ENCODE measurements at regions not wholly inside any gene's neighbourhood (a gene's known extent, or its start where the extent isn't known, plus 50 kb on each side); places are given as distances from the start of the nearest gene placed in this dataset.

DNA sequence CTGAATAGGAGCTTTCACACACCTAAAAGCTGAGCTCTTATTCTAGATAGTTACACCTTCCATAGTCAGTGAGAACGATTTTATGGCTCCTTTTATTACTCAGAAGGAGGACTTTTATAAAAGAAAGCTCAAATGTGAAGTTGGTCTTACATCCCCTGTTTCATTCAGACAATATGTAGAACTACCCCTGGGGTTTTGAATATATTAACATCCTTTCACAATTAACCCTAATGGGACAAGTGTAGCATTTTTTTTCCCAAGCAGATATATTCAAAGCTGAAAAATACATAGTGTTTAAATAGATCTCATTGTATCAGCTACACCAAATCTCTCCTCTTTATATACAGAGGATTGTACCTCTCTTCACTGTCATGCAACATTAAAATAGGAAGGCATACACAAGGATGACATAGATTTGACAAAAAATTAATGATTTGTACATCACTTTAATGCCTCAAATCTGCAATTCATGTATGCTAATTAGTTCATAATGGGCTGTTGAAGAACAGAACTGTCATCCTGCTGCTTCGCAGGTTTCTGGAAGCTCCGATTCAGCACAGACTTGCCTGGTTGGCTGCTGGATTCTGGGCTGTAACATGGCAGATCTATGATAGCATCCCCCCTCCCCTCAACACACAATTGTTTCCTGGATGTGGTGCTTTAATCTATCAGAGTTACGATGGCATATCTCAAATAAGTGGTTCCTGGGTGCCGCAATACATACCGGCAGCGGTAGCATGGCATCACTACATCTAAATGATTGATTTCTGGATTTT, 129.7 kb upstream of the PARD3B start:
- TF ChIP-seq, protein P1, sequence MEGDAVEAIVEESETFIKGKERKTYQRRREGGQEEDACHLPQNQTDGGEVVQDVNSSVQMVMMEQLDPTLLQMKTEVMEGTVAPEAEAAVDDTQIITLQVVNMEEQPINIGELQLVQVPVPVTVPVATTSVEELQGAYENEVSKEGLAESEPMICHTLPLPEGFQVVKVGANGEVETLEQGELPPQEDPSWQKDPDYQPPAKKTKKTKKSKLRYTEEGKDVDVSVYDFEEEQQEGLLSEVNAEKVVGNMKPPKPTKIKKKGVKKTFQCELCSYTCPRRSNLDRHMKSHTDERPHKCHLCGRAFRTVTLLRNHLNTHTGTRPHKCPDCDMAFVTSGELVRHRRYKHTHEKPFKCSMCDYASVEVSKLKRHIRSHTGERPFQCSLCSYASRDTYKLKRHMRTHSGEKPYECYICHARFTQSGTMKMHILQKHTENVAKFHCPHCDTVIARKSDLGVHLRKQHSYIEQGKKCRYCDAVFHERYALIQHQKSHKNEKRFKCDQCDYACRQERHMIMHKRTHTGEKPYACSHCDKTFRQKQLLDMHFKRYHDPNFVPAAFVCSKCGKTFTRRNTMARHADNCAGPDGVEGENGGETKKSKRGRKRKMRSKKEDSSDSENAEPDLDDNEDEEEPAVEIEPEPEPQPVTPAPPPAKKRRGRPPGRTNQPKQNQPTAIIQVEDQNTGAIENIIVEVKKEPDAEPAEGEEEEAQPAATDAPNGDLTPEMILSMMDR (IDR thresholded peaks at IDR 0.05) = no peak
- TF ChIP-seq POLR2AphosphoS5 (IDR thresholded peaks at IDR 0.05) (no peak), POLR2A (IDR thresholded peaks at IDR 0.05) (no peak), EP300 (IDR thresholded peaks at IDR 0.05) (no peak)
- Histone ChIP-seq H3K27ac (no peak overlapping the region), H3K36me3 (no peaks in the 10 kb centered on the region), H3K27me3 (no peaks in the 10 kb centered on the region), H3K4me3 (no peak overlapping the region), H3K9me3 (peaks cover 0 to 6% (median 0%) of the 10 kb centered on the region in 4 donors), H3K4me1 (no peaks in the 10 kb centered on the region)
- no peak for DNase-seq
- intact Hi-C loops (cut with DNase I) = no loop called here
- 81 to 87% methylated on average over 7 of the region's 7 CpGs for WGBS, 2 donors

DNA sequence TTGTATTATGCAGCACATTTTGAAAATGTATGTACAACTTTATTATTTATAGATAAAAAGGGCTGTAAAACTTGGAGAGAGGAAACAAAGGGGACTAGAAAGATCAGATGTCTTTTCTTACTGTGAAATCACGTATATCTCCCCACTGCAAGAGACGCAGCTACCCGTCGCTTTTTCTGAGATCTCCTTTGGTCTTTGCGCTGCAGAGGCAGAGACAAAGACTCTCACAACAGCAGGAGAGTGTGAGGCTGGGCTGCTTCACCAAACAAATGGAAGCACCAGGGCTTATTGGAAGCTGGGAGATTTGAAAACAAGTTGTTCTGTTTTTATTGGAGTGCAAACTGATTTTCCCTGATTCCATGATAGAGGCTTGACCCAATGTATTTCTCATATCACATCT, 129.0 kb upstream of the PARD3B start:
- WGBS, 2 donors = 88 to 89% methylated on average over 5 of the region's 5 CpGs
- TF ChIP-seq POLR2A (IDR thresholded peaks at IDR 0.05) (no peak), POLR2AphosphoS5 (IDR thresholded peaks at IDR 0.05) (no peak), EP300 (IDR thresholded peaks at IDR 0.05) (no peak)
- TF ChIP-seq, protein P1 (IDR thresholded peaks at IDR 0.05) = no peak
- intact Hi-C loops (cut with DNase I) = no loop called here

DNA sequence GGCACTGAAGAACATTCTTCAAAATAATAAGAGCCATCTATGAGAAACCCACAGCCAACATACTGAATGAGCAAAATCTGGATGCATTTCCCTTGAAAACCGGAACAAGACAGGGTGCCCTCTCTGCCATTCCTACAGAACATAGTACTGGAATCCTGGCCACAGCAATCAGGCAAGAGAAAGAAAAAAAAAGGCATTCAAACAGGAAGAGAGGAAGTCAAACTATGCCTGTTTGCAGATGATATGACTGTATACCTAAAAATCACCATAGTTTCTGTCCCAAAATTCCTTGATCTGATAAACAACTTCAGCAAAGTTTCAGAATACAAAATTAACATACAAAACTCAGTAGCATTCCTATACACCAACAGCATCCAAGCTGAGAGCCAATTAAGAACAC, 119.5 kb upstream of the PARD3B start:
- H3K4me1 ChIP-seq = no peaks in the 10 kb centered on the region
- H3K9me3 ChIP-seq = peaks cover 0 to 3% (median 0%) of the 10 kb centered on the region in 4 donors
- H3K36me3 ChIP-seq = no peaks in the 10 kb centered on the region
- no peak overlapping the region for H3K27ac ChIP-seq
- H3K4me3 ChIP-seq = no peak overlapping the region
- intact Hi-C loops (cut with DNase I) = no loop called here
- 86 to 95% methylated on average over 1 of the region's 1 CpG for WGBS, 2 donors
- DNase-seq = no peak
- H3K27me3 ChIP-seq = no peaks in the 10 kb centered on the region
- TF ChIP-seq EP300 (IDR thresholded peaks at IDR 0.05) (no peak), POLR2A (IDR thresholded peaks at IDR 0.05) (no peak), POLR2AphosphoS5 (IDR thresholded peaks at IDR 0.05) (no peak)
- TF ChIP-seq, protein P1 (IDR thresholded peaks at IDR 0.05) = no peak

More for the DNA sequence above, 129.0 kb upstream of the PARD3B start:
- Histone ChIP-seq H3K27ac (no peak overlapping the region), H3K9me3 (peaks cover 0 to 6% (median 0%) of the 10 kb centered on the region in 4 donors), H3K36me3 (no peaks in the 10 kb centered on the region), H3K27me3 (no peaks in the 10 kb centered on the region), H3K4me1 (no peaks in the 10 kb centered on the region), H3K4me3 (no peak overlapping the region)
- no peak for DNase-seq

DNA sequence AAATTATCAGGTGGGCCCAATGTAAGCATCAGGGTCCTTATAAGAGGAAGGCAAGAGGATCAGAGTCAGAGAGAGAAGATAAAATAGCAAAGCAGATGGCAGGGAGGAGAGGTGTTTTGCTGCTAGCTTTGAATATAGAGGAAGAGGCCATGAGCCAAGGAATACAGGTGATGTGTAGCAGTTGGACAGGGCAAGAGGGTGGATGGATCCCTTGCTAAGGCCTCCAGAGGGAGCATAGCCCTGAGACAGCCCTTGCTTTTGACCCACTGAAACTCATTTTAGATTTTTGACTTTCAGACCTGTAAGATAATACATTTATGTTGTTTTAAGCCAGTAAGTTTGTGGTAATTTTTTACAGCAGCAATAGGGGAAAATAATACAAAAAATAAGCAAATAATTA, 116.6 kb upstream of the PARD3B start:
- no peak overlapping the region for H3K4me3 ChIP-seq
- no peaks in the 10 kb centered on the region for H3K4me1 ChIP-seq
- H3K36me3 ChIP-seq = no peaks in the 10 kb centered on the region
- no peak for DNase-seq
- no peak overlapping the region for H3K27ac ChIP-seq
- intact Hi-C loops (cut with DNase I) = no loop called here
- no peaks in the 10 kb centered on the region for H3K27me3 ChIP-seq
- H3K9me3 ChIP-seq = peaks cover 0 to 7% (median 2%) of the 10 kb centered on the region in 4 donors
- TF ChIP-seq POLR2AphosphoS5 (IDR thresholded peaks at IDR 0.05) (no peak), POLR2A (IDR thresholded peaks at IDR 0.05) (no peak), EP300 (IDR thresholded peaks at IDR 0.05) (no peak)
- TF ChIP-seq, protein P1 (IDR thresholded peaks at IDR 0.05) = no peak
